ENCODE measurements at regions not wholly inside any gene's neighbourhood (a gene's known extent, or its start where the extent isn't known, plus 50 kb on each side); places are given as distances from the start of the nearest gene placed in this dataset.

GRCh38 chr2:129902731-129903585 lies 76.5 kb upstream of the RAB6C start (continued):
- TF ChIP-seq TEAD4 (IDR thresholded peaks at IDR 0.05; ENCODE audit: borderline replicate concordance, insufficient read depth) (no peak), FOSL2 (IDR thresholded peaks at IDR 0.05; ENCODE audit: borderline replicate concordance, low read depth) (no peak)

GRCh38 chr2:129903586-129904425 lies 75.7 kb upstream of the RAB6C start:
- Histone ChIP-seq H3K4me2 (no peak overlapping the region), H3K36me3 (replicated peaks in 1 of 2; ENCODE audit: control insufficient read depth in 1 of 2, insufficient read depth in 2 of 2, low read length in 1 of 2) (no peaks in the 10 kb centered on the region), H3F3A (replicated peaks; ENCODE audit: insufficient read depth) (no peaks in the 10 kb centered on the region), H4K20me1 (ENCODE audit: insufficient read depth) (no peaks in the 10 kb centered on the region), H3K27me3 (ENCODE audit: insufficient read depth) (no peaks in the 10 kb centered on the region), H3K27ac (ENCODE audit: low read depth in 2 of 2, low read length in 1 of 2) (no peak overlapping the region), H3K79me2 (ENCODE audit: insufficient read depth) (no peaks in the 10 kb centered on the region), H2AFZ (ENCODE audit: low read depth) (no peak overlapping the region), H3K9ac (no peak overlapping the region), H3K9me2 (no peaks in the 10 kb centered on the region), H3K4me3 (ENCODE audit: low read depth in 2 of 2, low read length in 1 of 2) (no peak overlapping the region), H3K4me1 (ENCODE audit: control insufficient read depth in 1 of 2, insufficient read depth in 2 of 2, low read depth in 1 of 2, low read length in 1 of 2) (peaks cover 0 to 36% of the 10 kb centered on the region in 2 experiments; a peak in 1 of 4 replicates), H3K9me3 (no peaks in the 10 kb centered on the region)
- no peak for TF ChIP-seq FOXM1 (IDR thresholded peaks at IDR 0.05; ENCODE audit: low read depth)
- TF ChIP-seq IRF3 (IDR thresholded peaks at IDR 0.05; ENCODE audit: low read depth, low read length) = no peak
- TF ChIP-seq, protein P1, sequence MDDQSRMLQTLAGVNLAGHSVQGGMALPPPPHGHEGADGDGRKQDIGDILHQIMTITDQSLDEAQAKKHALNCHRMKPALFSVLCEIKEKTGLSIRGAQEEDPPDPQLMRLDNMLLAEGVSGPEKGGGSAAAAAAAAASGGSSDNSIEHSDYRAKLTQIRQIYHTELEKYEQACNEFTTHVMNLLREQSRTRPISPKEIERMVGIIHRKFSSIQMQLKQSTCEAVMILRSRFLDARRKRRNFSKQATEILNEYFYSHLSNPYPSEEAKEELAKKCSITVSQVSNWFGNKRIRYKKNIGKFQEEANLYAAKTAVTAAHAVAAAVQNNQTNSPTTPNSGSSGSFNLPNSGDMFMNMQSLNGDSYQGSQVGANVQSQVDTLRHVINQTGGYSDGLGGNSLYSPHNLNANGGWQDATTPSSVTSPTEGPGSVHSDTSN (IDR thresholded peaks at IDR 0.05) = no peak
- TF ChIP-seq TCF12 (IDR thresholded peaks at IDR 0.05) = no peak
- no peak for TF ChIP-seq ELF1 (IDR thresholded peaks at IDR 0.05)
- TF ChIP-seq EZH2phosphoT487 (IDR thresholded peaks at IDR 0.05; ENCODE audit: borderline replicate concordance, low read depth) = no peak
- TF ChIP-seq, protein P2, sequence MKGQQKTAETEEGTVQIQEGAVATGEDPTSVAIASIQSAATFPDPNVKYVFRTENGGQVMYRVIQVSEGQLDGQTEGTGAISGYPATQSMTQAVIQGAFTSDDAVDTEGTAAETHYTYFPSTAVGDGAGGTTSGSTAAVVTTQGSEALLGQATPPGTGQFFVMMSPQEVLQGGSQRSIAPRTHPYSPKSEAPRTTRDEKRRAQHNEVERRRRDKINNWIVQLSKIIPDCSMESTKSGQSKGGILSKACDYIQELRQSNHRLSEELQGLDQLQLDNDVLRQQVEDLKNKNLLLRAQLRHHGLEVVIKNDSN (IDR thresholded peaks at IDR 0.05; ENCODE audit: borderline replicate concordance, low read depth) = no peak
- no peak for TF ChIP-seq JUND (IDR thresholded peaks at IDR 0.05)
- no peak for TF ChIP-seq YY1 (IDR thresholded peaks at IDR 0.05; ENCODE audit: low read depth)
- no peak for TF ChIP-seq SMC3 (IDR thresholded peaks at IDR 0.05; ENCODE audit: low read depth, low read length)
- no peak for TF ChIP-seq TEAD4 (IDR thresholded peaks at IDR 0.05; ENCODE audit: borderline replicate concordance, insufficient read depth)
- TF ChIP-seq RCOR1 (IDR thresholded peaks at IDR 0.05; ENCODE audit: low read length) = no peak
- WGBS (ENCODE audit: low lambda C conversion rate) = 28% methylated on average over 9 of the region's 17 CpGs
- CTCF ChIA-PET = interaction anchor here (0.9 to 1.4 kb wide), 3 partner anchors 8 to 27 kb away, joined by 3 read pairs; no protein-coding TSS in a partner anchor
- DNase-seq = peak; percentile 55
- POLR2A ChIA-PET = no interaction called here

All from SK-N-SH (cell line).